ENCODE measurements at regions not wholly inside any gene's neighbourhood (a gene's known extent, or its start where the extent isn't known, plus 50 kb on each side); places are given as distances from the start of the nearest gene placed in this dataset.

- intact Hi-C loops (cut with DNase I; ENCODE audit: low total_unique reads): no loop called here
- WGBS, 2 donors: 77 to 85% methylated on average over 1 of the region's 1 CpG
- H3K9me3 ChIP-seq: no peaks in the 10 kb centered on the region
- TF ChIP-seq CTCF (IDR thresholded peaks at IDR 0.05): no peak
- TF ChIP-seq POLR2A (IDR thresholded peaks at IDR 0.05): no peak
- DNase-seq: no peak
- no peaks in the 10 kb centered on the region for H3K4me1 ChIP-seq
- H3K4me3 ChIP-seq: no peak overlapping the region
- H3K27me3 ChIP-seq: no peaks in the 10 kb centered on the region
- H3K36me3 ChIP-seq (ENCODE audit: low read depth, missing control alignments): no peaks in the 10 kb centered on the region
- no peak overlapping the region for H3K27ac ChIP-seq
These were observed 70.1 kb upstream of the PNPT1 start for GRCh38 chr2:55763721-55764120.

GRCh38 chr2:55761526-55761925 is 67.9 kb upstream of the PNPT1 start:
- Histone ChIP-seq H3K4me1 (no peaks in the 10 kb centered on the region), H3K4me3 (no peak overlapping the region), H3K27me3 (no peaks in the 10 kb centered on the region), H3K36me3 (ENCODE audit: low read depth, missing control alignments) (no peaks in the 10 kb centered on the region), H3K9me3 (no peaks in the 10 kb centered on the region), H3K27ac (no peak overlapping the region)
- WGBS, 2 donors: 63 to 65% methylated on average over 2 of the region's 2 CpGs
- intact Hi-C loops (cut with DNase I; ENCODE audit: low total_unique reads): no loop called here
- no peak for DNase-seq
- no peak for TF ChIP-seq CTCF (IDR thresholded peaks at IDR 0.05)
- no peak for TF ChIP-seq POLR2A (IDR thresholded peaks at IDR 0.05)

- Histone ChIP-seq H3K27ac (no peak overlapping the region), H3K4me3 (no peak overlapping the region)
- DNase-seq: no peak
These were observed 67.4 kb upstream of the PNPT1 start for GRCh38 chr2:55761024-55761423.

GRCh38 chr2:55760125-55760524 is 66.5 kb upstream of the PNPT1 start:
- no peak for DNase-seq
- intact Hi-C loops (cut with DNase I; ENCODE audit: low total_unique reads): no loop called here
- no peaks in the 10 kb centered on the region for H3K9me3 ChIP-seq
- no peak overlapping the region for H3K27ac ChIP-seq
- no peaks in the 10 kb centered on the region for H3K36me3 ChIP-seq (ENCODE audit: low read depth, missing control alignments)
- H3K4me1 ChIP-seq: no peaks in the 10 kb centered on the region
- H3K4me3 ChIP-seq: no peak overlapping the region
- no peaks in the 10 kb centered on the region for H3K27me3 ChIP-seq
- no peak for TF ChIP-seq POLR2A (IDR thresholded peaks at IDR 0.05)
- no peak for TF ChIP-seq CTCF (IDR thresholded peaks at IDR 0.05)
- 96% methylated on average over 2 of the region's 2 CpGs for WGBS, 2 donors

More at GRCh38 chr2:55761024-55761423, 67.4 kb upstream of the PNPT1 start:
- intact Hi-C loops (cut with DNase I; ENCODE audit: low total_unique reads): no loop called here
- no peaks in the 10 kb centered on the region for H3K4me1 ChIP-seq
- H3K27me3 ChIP-seq: no peaks in the 10 kb centered on the region
- no peak for TF ChIP-seq CTCF (IDR thresholded peaks at IDR 0.05)
- TF ChIP-seq POLR2A (IDR thresholded peaks at IDR 0.05): no peak
- no peaks in the 10 kb centered on the region for H3K36me3 ChIP-seq (ENCODE audit: low read depth, missing control alignments)
- H3K9me3 ChIP-seq: no peaks in the 10 kb centered on the region

- no peaks in the 10 kb centered on the region for H3K36me3 ChIP-seq (ENCODE audit: low read depth, missing control alignments)
- no peak overlapping the region for H3K27ac ChIP-seq
- no peaks in the 10 kb centered on the region for H3K27me3 ChIP-seq
- DNase-seq: no peak
- intact Hi-C loops (cut with DNase I; ENCODE audit: low total_unique reads): no loop called here
- no peak overlapping the region for H3K4me3 ChIP-seq
- no peaks in the 10 kb centered on the region for H3K9me3 ChIP-seq
- no peak for TF ChIP-seq POLR2A (IDR thresholded peaks at IDR 0.05)
- TF ChIP-seq CTCF (IDR thresholded peaks at IDR 0.05): no peak
- 71 to 75% methylated on average over 5 of the region's 5 CpGs for WGBS, 2 donors
- no peaks in the 10 kb centered on the region for H3K4me1 ChIP-seq
These were observed 65.8 kb upstream of the PNPT1 start for GRCh38 chr2:55759271-55759921.

Data from testis (tissue), 2 donors.